HG03280 (cell line): ENCODE measurements at regions not wholly inside any gene's neighbourhood (a gene's known extent, or its start where the extent isn't known, plus 50 kb on each side); places are given as distances from the start of the nearest gene placed in this dataset.

ENCODE experiments used
- ATAC-seq: cut with Tn5 transposase; IDR thresholded peaks from one replicate; pipeline ENCODE4 v1.9.1; 2021; ENCODE audit warnings: mild to moderate bottlenecking, moderate library complexity; ENCODE audit not compliant: unreplicated experiment

- ATAC-seq: no peak
Measured at GRCh38 chr3:99542767-99543518, 95.5 kb upstream of the COL8A1 start.

- ATAC-seq: no peak
Measured at GRCh38 chr3:99541181-99541580, 97.2 kb upstream of the COL8A1 start.

GRCh38 chr3:99537416-99537815 lies 101.0 kb upstream of the COL8A1 start:
- no peak for ATAC-seq

- ATAC-seq: no peak
Measured at GRCh38 chr3:99536555-99537314, 101.7 kb upstream of the COL8A1 start.

- no peak for ATAC-seq
Measured at GRCh38 chr3:99534951-99535704, 103.3 kb upstream of the COL8A1 start.

GRCh38 chr3:99532246-99532645 lies 106.1 kb upstream of the COL8A1 start:
- no peak for ATAC-seq

GRCh38 chr3:99529265-99529664 lies 109.1 kb upstream of the COL8A1 start:
- ATAC-seq: no peak

GRCh38 chr3:99526921-99527320 lies 111.5 kb upstream of the COL8A1 start:
- ATAC-seq: no peak

- no peak for ATAC-seq
Measured at GRCh38 chr3:99524559-99524958, 113.8 kb upstream of the COL8A1 start.

- ATAC-seq: no peak
Measured at GRCh38 chr3:99523431-99524127, 114.8 kb upstream of the COL8A1 start.

- ATAC-seq: no peak
Measured at GRCh38 chr3:99522147-99522546, 116.2 kb upstream of the COL8A1 start.

- no peak for ATAC-seq
Measured at GRCh38 chr3:99521551-99521950, 116.8 kb upstream of the COL8A1 start.

- ATAC-seq: no peak
Measured at GRCh38 chr3:99520513-99520912, 117.9 kb upstream of the COL8A1 start.

GRCh38 chr3:99516936-99517335 lies 121.5 kb upstream of the COL8A1 start:
- ATAC-seq: no peak

- no peak for ATAC-seq
Measured at GRCh38 chr3:99515891-99516290, 122.5 kb upstream of the COL8A1 start.

- ATAC-seq: no peak
Measured at GRCh38 chr3:99509224-99509623, 129.2 kb upstream of the COL8A1 start.

GRCh38 chr3:99508191-99508590 lies 130.2 kb upstream of the COL8A1 start:
- no peak for ATAC-seq

- peak; percentile 100 for ATAC-seq
Measured at GRCh38 chr3:99505646-99506269, 132.6 kb upstream of the COL8A1 start.

GRCh38 chr3:99505200-99505599 lies 133.2 kb upstream of the COL8A1 start:
- ATAC-seq: no peak

GRCh38 chr3:99504258-99504657 lies 134.1 kb upstream of the COL8A1 start:
- no peak for ATAC-seq

GRCh38 chr3:99503350-99503749 lies 135.0 kb upstream of the COL8A1 start:
- ATAC-seq: no peak
